AG04449 (cell line): ENCODE measurements at regions not wholly inside any gene's neighbourhood (a gene's known extent, or its start where the extent isn't known, plus 50 kb on each side); places are given as distances from the start of the nearest gene placed in this dataset.

Source experiments
- CTCF ChIA-PET: fragments of 350-600 bp; formaldehyde crosslinking; extraction: SDS; loops from one replicate; lab custom pipeline; 2021; ENCODE audit warnings: antibody characterized with exemption; lab: Yijun Ruan, JAX
- POLR2A ChIA-PET: fragments of 400-600, 350-600 bp; formaldehyde crosslinking; extraction: SDS; loops from one replicate; lab custom pipeline; 2020; ENCODE audit warnings: antibody characterized with exemption, inconsistent platforms; lab: Yijun Ruan, JAX
- DNase-seq: peaks from one replicate; pipeline ENCODE4 v3.0.0-alpha.2; 2010; ENCODE audit warnings: low read depth, low spot score
- H3K4me3 ChIP-seq: 2 replicates; pipeline ENCODE4 v1.5.1; 2011; ENCODE audit warnings: low read depth, mild to moderate bottlenecking, control low read depth, low read length
- TF ChIP-seq, protein P1 (sequence below): IDR thresholded peaks from one replicate; pipeline ENCODE4 v1.5.1; 2011; ENCODE audit warnings: mild to moderate bottlenecking, moderate library complexity, low read length, control low read depth, inconsistent platforms; ENCODE audit not compliant: insufficient read depth; ENCODE audit errors: missing control alignments

DNA sequence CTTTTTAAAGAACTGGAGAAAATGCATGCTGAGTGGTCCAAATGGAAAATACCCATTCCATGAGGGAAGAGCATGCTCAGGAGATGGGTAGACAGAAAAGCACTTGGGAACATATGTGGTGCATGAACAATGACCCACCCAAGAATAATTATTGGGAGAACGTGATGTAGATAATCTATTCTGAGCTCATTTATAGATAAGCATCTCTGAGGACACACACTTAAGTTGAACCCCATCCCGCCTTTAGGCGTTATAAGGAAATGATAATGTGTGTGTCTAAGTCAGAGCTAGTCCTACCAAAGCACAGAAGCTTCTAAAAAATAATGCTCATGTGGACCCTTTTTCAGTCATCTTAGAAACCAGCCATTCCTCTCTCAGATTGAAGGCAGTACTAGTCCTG lies 189.9 kb downstream of the KTN1 start:
- no peak overlapping the region for H3K4me3 ChIP-seq
- ChIA-PET CTCF (no interaction called here), POLR2A (no interaction called here)
- TF ChIP-seq, protein P1, sequence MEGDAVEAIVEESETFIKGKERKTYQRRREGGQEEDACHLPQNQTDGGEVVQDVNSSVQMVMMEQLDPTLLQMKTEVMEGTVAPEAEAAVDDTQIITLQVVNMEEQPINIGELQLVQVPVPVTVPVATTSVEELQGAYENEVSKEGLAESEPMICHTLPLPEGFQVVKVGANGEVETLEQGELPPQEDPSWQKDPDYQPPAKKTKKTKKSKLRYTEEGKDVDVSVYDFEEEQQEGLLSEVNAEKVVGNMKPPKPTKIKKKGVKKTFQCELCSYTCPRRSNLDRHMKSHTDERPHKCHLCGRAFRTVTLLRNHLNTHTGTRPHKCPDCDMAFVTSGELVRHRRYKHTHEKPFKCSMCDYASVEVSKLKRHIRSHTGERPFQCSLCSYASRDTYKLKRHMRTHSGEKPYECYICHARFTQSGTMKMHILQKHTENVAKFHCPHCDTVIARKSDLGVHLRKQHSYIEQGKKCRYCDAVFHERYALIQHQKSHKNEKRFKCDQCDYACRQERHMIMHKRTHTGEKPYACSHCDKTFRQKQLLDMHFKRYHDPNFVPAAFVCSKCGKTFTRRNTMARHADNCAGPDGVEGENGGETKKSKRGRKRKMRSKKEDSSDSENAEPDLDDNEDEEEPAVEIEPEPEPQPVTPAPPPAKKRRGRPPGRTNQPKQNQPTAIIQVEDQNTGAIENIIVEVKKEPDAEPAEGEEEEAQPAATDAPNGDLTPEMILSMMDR, result no peak
- no peak for DNase-seq

DNA sequence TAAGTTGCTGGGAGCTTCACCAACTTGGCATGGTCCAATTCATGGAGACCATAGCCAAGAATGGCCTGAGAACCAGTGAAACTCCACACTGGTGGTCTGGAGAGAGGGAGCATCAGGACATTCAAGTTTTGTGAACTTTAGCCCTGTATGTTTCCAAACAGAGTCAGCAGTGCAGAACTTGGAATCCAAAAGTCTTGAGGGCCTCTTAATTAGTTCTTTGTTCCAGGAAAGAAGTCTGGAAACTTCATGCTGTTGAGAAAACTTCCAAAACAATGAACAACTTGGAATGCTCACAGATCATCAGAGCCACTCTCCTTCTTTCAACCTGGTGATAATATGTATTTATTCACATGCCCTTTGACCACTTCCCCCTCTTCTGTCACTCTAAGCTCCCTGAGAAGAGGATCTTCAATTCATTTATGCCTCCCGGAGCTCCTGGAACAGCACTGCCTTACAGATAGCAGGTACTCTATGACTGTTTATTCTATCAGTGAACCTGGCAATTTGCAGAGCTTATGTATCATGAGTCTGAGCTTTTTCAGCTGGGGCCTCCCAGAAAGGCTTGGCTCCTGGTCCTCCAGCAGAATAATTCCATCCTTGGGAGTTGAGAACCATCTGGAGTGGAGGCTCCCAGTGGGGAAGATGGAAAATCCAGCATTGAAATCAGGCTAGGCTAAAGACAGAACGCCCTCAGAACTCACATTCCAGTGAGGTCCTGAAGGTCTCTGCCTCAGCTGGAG lies 191.4 kb downstream of the KTN1 start:
- TF ChIP-seq, protein P1, result no peak
- POLR2A ChIA-PET, result no interaction called here
- CTCF ChIA-PET, result no interaction called here
- no peak for DNase-seq
- no peak overlapping the region for H3K4me3 ChIP-seq

DNA sequence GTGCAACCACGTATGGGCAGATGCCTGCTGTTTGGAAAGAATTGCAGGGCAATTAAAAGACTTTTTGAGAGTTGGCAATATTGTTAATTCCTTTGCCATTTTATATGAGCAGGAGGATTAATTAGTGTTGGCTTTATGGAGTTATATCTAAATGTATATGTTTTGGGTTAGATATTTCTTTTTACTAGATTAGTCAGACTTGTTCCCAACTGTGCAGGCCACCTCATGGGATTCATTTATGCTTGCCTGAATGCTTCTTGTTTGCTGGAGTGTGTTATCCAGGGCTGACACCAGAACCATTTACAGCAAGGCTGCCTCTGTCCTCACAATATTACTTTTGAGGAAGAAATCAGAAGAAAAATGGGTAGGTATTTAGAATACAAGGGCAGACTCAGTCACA lies 192.5 kb downstream of the KTN1 start:
- CTCF ChIA-PET, result no interaction called here
- no peak for DNase-seq
- POLR2A ChIA-PET, result no interaction called here
- TF ChIP-seq, protein P1, result no peak
- no peak overlapping the region for H3K4me3 ChIP-seq

DNA sequence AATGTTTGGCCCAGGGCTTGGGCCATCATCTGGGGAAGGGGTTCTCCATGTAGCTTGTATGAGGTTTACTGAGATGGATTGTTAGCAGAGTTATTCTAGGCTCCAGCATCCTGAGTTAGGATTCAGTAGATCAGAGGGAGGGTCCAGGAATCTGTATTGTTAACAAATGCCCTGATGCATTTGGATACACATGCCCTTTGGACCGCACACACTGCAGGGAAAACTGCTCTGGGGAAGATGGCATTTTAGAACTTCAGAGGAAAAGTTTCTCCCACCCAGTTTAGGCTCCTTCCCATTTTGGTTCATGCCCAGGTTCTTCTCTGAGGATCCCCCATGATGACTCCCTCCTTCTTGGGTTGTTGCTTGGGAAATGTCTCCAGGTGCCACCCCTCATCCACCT lies 193.3 kb downstream of the KTN1 start:
- TF ChIP-seq, protein P1, result no peak
- no peak overlapping the region for H3K4me3 ChIP-seq
- CTCF ChIA-PET, result no interaction called here
- DNase-seq, result no peak
- POLR2A ChIA-PET, result no interaction called here

DNA sequence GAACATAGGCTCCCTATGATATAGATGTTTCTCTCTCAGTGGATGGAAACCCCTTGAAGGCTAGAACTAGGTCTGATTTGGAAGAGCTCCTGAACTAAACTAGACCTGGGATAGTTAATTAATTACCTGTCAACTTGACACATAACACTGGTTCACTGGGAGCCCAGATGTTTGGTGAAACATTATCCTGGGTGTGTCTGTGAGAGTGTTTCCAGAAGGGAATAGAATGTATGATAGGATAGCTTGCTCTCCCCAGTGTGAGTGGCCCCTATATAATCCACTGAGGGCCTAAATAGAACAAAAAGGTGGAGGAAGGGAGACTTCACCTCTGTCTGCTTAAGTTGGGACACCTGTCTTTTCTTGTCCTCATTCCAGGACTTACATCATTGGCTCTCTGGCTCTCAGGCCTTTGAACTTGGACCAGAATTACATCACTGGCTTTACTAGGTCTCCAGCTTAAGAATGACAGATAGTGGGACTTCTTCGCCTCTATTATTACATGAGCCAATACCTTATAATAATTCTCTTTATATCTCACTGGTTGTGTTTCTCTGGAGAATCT lies 194.1 kb downstream of the KTN1 start:
- DNase-seq, result no peak
- H3K4me3 ChIP-seq, result no peak overlapping the region
- ChIA-PET CTCF (no interaction called here), POLR2A (no interaction called here)
- TF ChIP-seq, protein P1, result no peak

DNA sequence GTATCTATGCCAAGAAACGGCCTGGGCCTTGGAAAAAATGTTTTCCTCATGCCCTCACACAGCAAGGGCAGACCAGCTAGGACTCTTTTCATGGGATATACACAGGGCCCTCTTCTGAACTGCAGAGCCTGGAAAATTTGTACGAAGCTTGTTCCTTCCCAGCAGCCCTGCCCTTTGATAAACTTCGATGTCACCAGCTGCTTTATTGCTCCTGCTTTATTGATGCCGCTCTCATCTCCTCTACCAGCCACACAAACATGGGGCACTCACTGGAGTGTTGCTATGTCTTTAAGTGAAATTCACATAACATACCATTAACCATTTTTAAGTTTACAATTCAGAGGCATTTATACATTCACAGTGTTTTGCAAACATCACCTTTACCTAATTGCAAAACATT lies 197.9 kb downstream of the KTN1 start:
- TF ChIP-seq, protein P1, result no peak
- H3K4me3 ChIP-seq, result no peak overlapping the region
- CTCF ChIA-PET, result no interaction called here
- no peak for DNase-seq
- POLR2A ChIA-PET, result no interaction called here
